ENCODE measurements at regions not wholly inside any gene's neighbourhood (a gene's known extent, or its start where the extent isn't known, plus 50 kb on each side); places are given as distances from the start of the nearest gene placed in this dataset.

DNA sequence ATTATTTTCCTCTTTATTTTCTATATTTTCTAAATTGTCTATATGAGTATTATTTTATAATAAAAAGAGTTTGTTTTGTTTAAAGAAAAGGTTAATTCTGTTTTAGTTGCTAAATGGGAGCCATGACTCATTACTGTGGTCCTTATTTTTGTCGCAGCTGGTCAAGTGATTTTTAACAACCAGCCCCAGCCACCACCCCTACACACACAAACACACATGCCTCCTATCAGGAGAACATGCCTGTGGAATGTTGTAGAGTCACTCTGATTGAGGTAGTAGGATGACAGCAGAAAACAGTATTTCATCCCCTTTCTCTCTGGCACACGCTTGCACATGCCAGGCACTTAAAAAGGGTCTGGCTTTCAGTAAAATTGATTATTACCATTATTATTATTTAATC lies 68.6 kb upstream of the GDF10 start:
- H3K27ac ChIP-seq (ENCODE audit: low read depth in 1 of 2, low read length in 2 of 2) = no peak overlapping the region
- TF ChIP-seq, protein P1, sequence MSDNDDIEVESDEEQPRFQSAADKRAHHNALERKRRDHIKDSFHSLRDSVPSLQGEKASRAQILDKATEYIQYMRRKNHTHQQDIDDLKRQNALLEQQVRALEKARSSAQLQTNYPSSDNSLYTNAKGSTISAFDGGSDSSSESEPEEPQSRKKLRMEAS (IDR thresholded peaks at IDR 0.05) = no peak
- TF ChIP-seq FOXA2 (IDR thresholded peaks at IDR 0.05) = no peak
- TF ChIP-seq FOXA1 (IDR thresholded peaks at IDR 0.05) = no peak
- TF ChIP-seq, protein P2, sequence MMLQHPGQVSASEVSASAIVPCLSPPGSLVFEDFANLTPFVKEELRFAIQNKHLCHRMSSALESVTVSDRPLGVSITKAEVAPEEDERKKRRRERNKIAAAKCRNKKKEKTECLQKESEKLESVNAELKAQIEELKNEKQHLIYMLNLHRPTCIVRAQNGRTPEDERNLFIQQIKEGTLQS (IDR thresholded peaks at IDR 0.05) = no peak
- TF ChIP-seq NR2F2 (IDR thresholded peaks at IDR 0.05) = no peak
- TF ChIP-seq, protein P3, sequence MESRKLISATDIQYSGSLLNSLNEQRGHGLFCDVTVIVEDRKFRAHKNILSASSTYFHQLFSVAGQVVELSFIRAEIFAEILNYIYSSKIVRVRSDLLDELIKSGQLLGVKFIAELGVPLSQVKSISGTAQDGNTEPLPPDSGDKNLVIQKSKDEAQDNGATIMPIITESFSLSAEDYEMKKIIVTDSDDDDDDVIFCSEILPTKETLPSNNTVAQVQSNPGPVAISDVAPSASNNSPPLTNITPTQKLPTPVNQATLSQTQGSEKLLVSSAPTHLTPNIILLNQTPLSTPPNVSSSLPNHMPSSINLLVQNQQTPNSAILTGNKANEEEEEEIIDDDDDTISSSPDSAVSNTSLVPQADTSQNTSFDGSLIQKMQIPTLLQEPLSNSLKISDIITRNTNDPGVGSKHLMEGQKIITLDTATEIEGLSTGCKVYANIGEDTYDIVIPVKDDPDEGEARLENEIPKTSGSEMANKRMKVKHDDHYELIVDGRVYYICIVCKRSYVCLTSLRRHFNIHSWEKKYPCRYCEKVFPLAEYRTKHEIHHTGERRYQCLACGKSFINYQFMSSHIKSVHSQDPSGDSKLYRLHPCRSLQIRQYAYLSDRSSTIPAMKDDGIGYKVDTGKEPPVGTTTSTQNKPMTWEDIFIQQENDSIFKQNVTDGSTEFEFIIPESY (IDR thresholded peaks at IDR 0.05) = no peak
- no peak for TF ChIP-seq YY1 (IDR thresholded peaks at IDR 0.05)
- no peak for TF ChIP-seq JUND (IDR thresholded peaks at IDR 0.05)
- TF ChIP-seq SP1 (IDR thresholded peaks at IDR 0.05) = no peak
- TF ChIP-seq, protein P4, sequence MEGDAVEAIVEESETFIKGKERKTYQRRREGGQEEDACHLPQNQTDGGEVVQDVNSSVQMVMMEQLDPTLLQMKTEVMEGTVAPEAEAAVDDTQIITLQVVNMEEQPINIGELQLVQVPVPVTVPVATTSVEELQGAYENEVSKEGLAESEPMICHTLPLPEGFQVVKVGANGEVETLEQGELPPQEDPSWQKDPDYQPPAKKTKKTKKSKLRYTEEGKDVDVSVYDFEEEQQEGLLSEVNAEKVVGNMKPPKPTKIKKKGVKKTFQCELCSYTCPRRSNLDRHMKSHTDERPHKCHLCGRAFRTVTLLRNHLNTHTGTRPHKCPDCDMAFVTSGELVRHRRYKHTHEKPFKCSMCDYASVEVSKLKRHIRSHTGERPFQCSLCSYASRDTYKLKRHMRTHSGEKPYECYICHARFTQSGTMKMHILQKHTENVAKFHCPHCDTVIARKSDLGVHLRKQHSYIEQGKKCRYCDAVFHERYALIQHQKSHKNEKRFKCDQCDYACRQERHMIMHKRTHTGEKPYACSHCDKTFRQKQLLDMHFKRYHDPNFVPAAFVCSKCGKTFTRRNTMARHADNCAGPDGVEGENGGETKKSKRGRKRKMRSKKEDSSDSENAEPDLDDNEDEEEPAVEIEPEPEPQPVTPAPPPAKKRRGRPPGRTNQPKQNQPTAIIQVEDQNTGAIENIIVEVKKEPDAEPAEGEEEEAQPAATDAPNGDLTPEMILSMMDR (IDR thresholded peaks at IDR 0.05; ENCODE audit: low read depth, low read length, missing input control) = no peak
- 92% methylated on average over 2 of the region's 2 CpGs for WGBS
- H3K9ac ChIP-seq (ENCODE audit: low read depth in 1 of 2, low read length in 2 of 2) = no peak overlapping the region
- H3K9me3 ChIP-seq (ENCODE audit: control insufficient read depth in 4 of 4, low read length in 3 of 4) = peaks cover 0 to 5% (median 1%) of the 10 kb centered on the region in 4 donors
- H3K27me3 ChIP-seq (ENCODE audit: control insufficient read depth in 4 of 4, insufficient read depth in 4 of 4, low read length in 3 of 4) = peaks cover 0 to under 1% (median 0%) of the 10 kb centered on the region in 4 donors
- no peaks in the 10 kb centered on the region for H3K36me3 ChIP-seq (ENCODE audit: control insufficient read depth in 4 of 4, insufficient read depth in 3 of 4, low read depth in 1 of 4, low read length in 3 of 4)
- no peaks in the 10 kb centered on the region for H3K4me1 ChIP-seq (ENCODE audit: control insufficient read depth in 4 of 4, insufficient read depth in 4 of 4, low read length in 3 of 4)
- no peak overlapping the region for H3K4me3 ChIP-seq (ENCODE audit: low read depth in 1 of 3, low read length in 3 of 3)
- no peak for DNase-seq (ENCODE audit: low spot score)

DNA sequence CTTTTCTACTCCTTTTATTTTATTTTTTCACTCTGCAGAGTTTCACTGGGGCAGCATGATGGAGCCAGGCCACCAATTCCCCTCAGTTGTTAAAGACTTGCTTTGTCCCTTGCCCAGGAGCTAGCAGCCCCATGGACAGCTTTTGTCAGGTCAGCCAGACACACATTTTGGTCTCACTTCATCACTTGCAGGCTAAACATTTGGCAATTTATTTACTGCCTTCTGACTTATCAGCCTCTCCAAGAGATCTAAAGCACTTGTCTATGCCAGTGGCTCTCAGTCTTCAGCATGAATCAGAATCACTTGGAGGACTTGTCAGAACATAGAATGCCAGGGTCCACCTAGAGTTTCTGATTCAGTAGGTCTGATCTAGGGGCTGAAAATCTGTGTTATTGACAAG lies 66.4 kb upstream of the GDF10 start:
- Histone ChIP-seq H3K4me1 (ENCODE audit: control insufficient read depth in 4 of 4, insufficient read depth in 4 of 4, low read length in 3 of 4) (no peaks in the 10 kb centered on the region), H3K4me3 (ENCODE audit: low read depth in 1 of 3, low read length in 3 of 3) (no peak overlapping the region), H3K9ac (ENCODE audit: low read depth in 1 of 2, low read length in 2 of 2) (no peak overlapping the region), H3K27ac (ENCODE audit: low read depth in 1 of 2, low read length in 2 of 2) (no peak overlapping the region), H3K9me3 (ENCODE audit: control insufficient read depth in 4 of 4, low read length in 3 of 4) (peaks cover 0 to 8% (median 3%) of the 10 kb centered on the region in 4 donors), H3K36me3 (ENCODE audit: control insufficient read depth in 4 of 4, insufficient read depth in 3 of 4, low read depth in 1 of 4, low read length in 3 of 4) (no peaks in the 10 kb centered on the region), H3K27me3 (ENCODE audit: control insufficient read depth in 4 of 4, insufficient read depth in 4 of 4, low read length in 3 of 4) (no peaks in the 10 kb centered on the region)
- no peak for DNase-seq (ENCODE audit: low spot score)
- no peak for TF ChIP-seq TAF1 (conservative IDR thresholded peaks at IDR 0.05)
- TF ChIP-seq JUND (IDR thresholded peaks at IDR 0.05) = no peak
- no peak for TF ChIP-seq NR2F2 (IDR thresholded peaks at IDR 0.05)
- TF ChIP-seq, protein P4 (IDR thresholded peaks at IDR 0.05; ENCODE audit: low read depth, low read length, missing input control) = no peak
- TF ChIP-seq GABPA (IDR thresholded peaks at IDR 0.05 in 1 of 2, conservative IDR thresholded peaks at IDR 0.05 in 1 of 2) = no peak
- no peak for TF ChIP-seq RAD21 (IDR thresholded peaks at IDR 0.05)
- TF ChIP-seq HNF4G (IDR thresholded peaks at IDR 0.05) = no peak
- no peak for TF ChIP-seq RXRA (IDR thresholded peaks at IDR 0.05)

Data from liver (tissue), 8 donors.